Adrenal gland (tissue), 5 donors: ENCODE measurements at regions not wholly inside any gene's neighbourhood (a gene's known extent, or its start where the extent isn't known, plus 50 kb on each side); places are given as distances from the start of the nearest gene placed in this dataset.

Experiments used
- POLR2A ChIP-seq, 2 donors: fragments of 450-650 bp; IDR thresholded peaks; one replicate each; pipeline ENCODE4 v1.6.1; 2017; ENCODE audit warnings: antibody characterized with exemption in 2 of 2, mild to moderate bottlenecking in 2 of 2, moderate library complexity in 1 of 2
- TF ChIP-seq, protein P1 (sequence below), 6 experiments: fragments of 450-650 bp in 4 of 6; fragments of 200-600 bp in 2 of 6; sonication (generic) in 1 of 6; IDR thresholded peaks; 1 replicate in 5 of 6; 2 replicates in 1 of 6; pipeline versions ENCODE4 v1.5.1 to v1.8.0; 2016 to 2021; ENCODE audit warnings: antibody characterized with exemption in 6 of 6, mild to moderate bottlenecking in 2 of 6, moderate library complexity in 1 of 6
- donor health status: DM: no; HTN: no; CAD: no.

DNA sequence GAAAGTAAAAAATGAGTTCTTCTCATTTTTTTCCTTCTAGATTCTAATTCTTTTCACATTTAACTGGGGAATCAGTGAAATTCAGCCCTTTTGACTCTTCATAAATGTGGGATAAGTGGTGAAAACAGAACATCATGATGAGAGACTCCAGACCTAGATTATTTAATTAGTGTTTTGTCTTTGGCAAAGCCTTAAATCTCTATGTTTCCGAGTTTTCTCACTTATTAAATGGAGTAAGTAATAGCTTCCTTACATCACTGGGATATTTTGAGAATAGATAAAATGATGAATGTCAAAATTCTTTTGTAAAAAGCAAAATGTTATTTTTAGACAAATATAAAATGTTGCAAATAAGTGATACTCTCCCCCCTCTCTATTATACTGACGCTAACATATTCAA, 468.6 kb upstream of the ARRDC3 start:
- TF ChIP-seq, protein P1, sequence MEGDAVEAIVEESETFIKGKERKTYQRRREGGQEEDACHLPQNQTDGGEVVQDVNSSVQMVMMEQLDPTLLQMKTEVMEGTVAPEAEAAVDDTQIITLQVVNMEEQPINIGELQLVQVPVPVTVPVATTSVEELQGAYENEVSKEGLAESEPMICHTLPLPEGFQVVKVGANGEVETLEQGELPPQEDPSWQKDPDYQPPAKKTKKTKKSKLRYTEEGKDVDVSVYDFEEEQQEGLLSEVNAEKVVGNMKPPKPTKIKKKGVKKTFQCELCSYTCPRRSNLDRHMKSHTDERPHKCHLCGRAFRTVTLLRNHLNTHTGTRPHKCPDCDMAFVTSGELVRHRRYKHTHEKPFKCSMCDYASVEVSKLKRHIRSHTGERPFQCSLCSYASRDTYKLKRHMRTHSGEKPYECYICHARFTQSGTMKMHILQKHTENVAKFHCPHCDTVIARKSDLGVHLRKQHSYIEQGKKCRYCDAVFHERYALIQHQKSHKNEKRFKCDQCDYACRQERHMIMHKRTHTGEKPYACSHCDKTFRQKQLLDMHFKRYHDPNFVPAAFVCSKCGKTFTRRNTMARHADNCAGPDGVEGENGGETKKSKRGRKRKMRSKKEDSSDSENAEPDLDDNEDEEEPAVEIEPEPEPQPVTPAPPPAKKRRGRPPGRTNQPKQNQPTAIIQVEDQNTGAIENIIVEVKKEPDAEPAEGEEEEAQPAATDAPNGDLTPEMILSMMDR (IDR thresholded peaks at IDR 0.05), result no peak
- no peak for TF ChIP-seq POLR2A (IDR thresholded peaks at IDR 0.05)
